Ascending aorta (tissue), 2 donors: ENCODE measurements at regions not wholly inside any gene's neighbourhood (a gene's known extent, or its start where the extent isn't known, plus 50 kb on each side); places are given as distances from the start of the nearest gene placed in this dataset.

Experiments
- DNase-seq, 2 donors: peaks; one replicate each; pipeline ENCODE4 v3.0.0-alpha.2; 2019; ENCODE audit warnings: low spot score in 2 of 2
- H3K27ac ChIP-seq, 2 donors: fragments of 200-600 bp; sonication (generic); one replicate each; pipeline ENCODE4 v1.5.1; 2016 to 2017; ENCODE audit warnings: mild to moderate bottlenecking in 1 of 2
- H3K27me3 ChIP-seq: fragments of 200-600 bp; sonication (generic); one replicate; pipeline ENCODE4 v1.5.1; 2017
- H3K36me3 ChIP-seq, 2 donors: fragments of 200-600 bp; sonication (generic); one replicate each; pipeline ENCODE4 v1.5.1; 2016
- H3K4me1 ChIP-seq, 2 donors: fragments of 200-600 bp; sonication (generic); one replicate each; pipeline ENCODE4 v1.5.1; 2016 to 2017; ENCODE audit warnings: mild to moderate bottlenecking in 1 of 2
- H3K4me3 ChIP-seq, 2 donors: fragments of 200-600 bp; sonication (generic); one replicate each; pipeline ENCODE4 v1.5.1; 2016 to 2017; ENCODE audit warnings: mild to moderate bottlenecking in 1 of 2
- H3K9me3 ChIP-seq, 2 donors: fragments of 200-600 bp; sonication (generic); one replicate each; pipeline ENCODE4 v1.5.1; 2016
- CTCF ChIP-seq, 3 experiments: fragments of 200-600 bp in 2 of 3; fragments of 450-650 bp in 1 of 3; sonication (generic) in 2 of 3; IDR thresholded peaks; one replicate each; pipeline ENCODE4 v1.5.1; 2016 to 2019; ENCODE audit warnings: antibody characterized with exemption in 3 of 3, mild to moderate bottlenecking in 1 of 3, moderate library complexity in 1 of 3
- intact Hi-C: fragments of 100-400 bp; cut with DNase I; formaldehyde crosslinking; loops from one replicate; pipeline ENCODE4 v1.15.1; 2023

- Histone ChIP-seq H3K4me1 (no peaks in the 10 kb centered on the region), H3K9me3 (no peaks in the 10 kb centered on the region), H3K27ac (no peak overlapping the region), H3K4me3 (no peak overlapping the region), H3K27me3 (no peaks in the 10 kb centered on the region), H3K36me3 (no peaks in the 10 kb centered on the region)
- no peak for DNase-seq
- intact Hi-C loops = no loop called here
- no peak for TF ChIP-seq CTCF (IDR thresholded peaks at IDR 0.05)
Measured at GRCh38 chr7:118870187-118870586, 645.7 kb downstream of the ANKRD7 start.

- Histone ChIP-seq H3K4me1 (no peaks in the 10 kb centered on the region), H3K27ac (no peak overlapping the region), H3K4me3 (no peak overlapping the region), H3K36me3 (no peaks in the 10 kb centered on the region), H3K9me3 (no peaks in the 10 kb centered on the region), H3K27me3 (no peaks in the 10 kb centered on the region)
- no peak for DNase-seq
- intact Hi-C loops = no loop called here
- no peak for TF ChIP-seq CTCF (IDR thresholded peaks at IDR 0.05)
Measured at GRCh38 chr7:118872568-118872967, 648.1 kb downstream of the ANKRD7 start.

- Histone ChIP-seq H3K4me3 (no peak overlapping the region), H3K36me3 (no peaks in the 10 kb centered on the region), H3K4me1 (no peaks in the 10 kb centered on the region), H3K9me3 (no peaks in the 10 kb centered on the region), H3K27ac (no peak overlapping the region), H3K27me3 (no peaks in the 10 kb centered on the region)
- TF ChIP-seq CTCF (IDR thresholded peaks at IDR 0.05) = no peak
- no peak for DNase-seq
- intact Hi-C loops = no loop called here
Measured at GRCh38 chr7:118877187-118877586, 652.7 kb downstream of the ANKRD7 start.

- no peak for TF ChIP-seq CTCF (IDR thresholded peaks at IDR 0.05)
- intact Hi-C loops = no loop called here
- no peaks in the 10 kb centered on the region for H3K27me3 ChIP-seq
- no peaks in the 10 kb centered on the region for H3K4me1 ChIP-seq
- H3K27ac ChIP-seq = no peak overlapping the region
- no peaks in the 10 kb centered on the region for H3K36me3 ChIP-seq
- DNase-seq = no peak
- H3K9me3 ChIP-seq = no peaks in the 10 kb centered on the region
- H3K4me3 ChIP-seq = no peak overlapping the region
Measured at GRCh38 chr7:118878336-118878735, 653.8 kb downstream of the ANKRD7 start.

- intact Hi-C loops = no loop called here
- DNase-seq = no peak
- Histone ChIP-seq H3K4me3 (no peak overlapping the region), H3K9me3 (no peaks in the 10 kb centered on the region), H3K36me3 (no peaks in the 10 kb centered on the region), H3K27ac (no peak overlapping the region), H3K27me3 (no peaks in the 10 kb centered on the region), H3K4me1 (no peaks in the 10 kb centered on the region)
- TF ChIP-seq CTCF (IDR thresholded peaks at IDR 0.05) = no peak
Measured at GRCh38 chr7:118898284-118898683, 673.8 kb downstream of the ANKRD7 start.

- Histone ChIP-seq H3K4me1 (no peaks in the 10 kb centered on the region), H3K27ac (no peak overlapping the region), H3K9me3 (no peaks in the 10 kb centered on the region), H3K4me3 (no peak overlapping the region), H3K36me3 (no peaks in the 10 kb centered on the region), H3K27me3 (no peaks in the 10 kb centered on the region)
- intact Hi-C loops = no loop called here
- DNase-seq = no peak
- no peak for TF ChIP-seq CTCF (IDR thresholded peaks at IDR 0.05)
Measured at GRCh38 chr7:118902600-118902999, 678.1 kb downstream of the ANKRD7 start.
